Stimulated activated memory B cell treated with anti-CD40 and anti-IgM and Interleukin-4, amounts not matched to agents 10 μg/mL and 1 μg/mL and 100 μg/mL, for 72 hours (primary cell): ENCODE measurements at regions not wholly inside any gene's neighbourhood (a gene's known extent, or its start where the extent isn't known, plus 50 kb on each side); places are given as distances from the start of the nearest gene placed in this dataset.

ENCODE experiments used
- ATAC-seq: fragments of 150-1000 bp; cut with Tn5 transposase; 2 replicates; pipeline ENCODE4 v1.10.0; 2021
- H3K27ac Mint-ChIP-seq: one replicate; pipeline ENCODE4 v1.8.0; 2022; ENCODE audit warnings: mild to moderate bottlenecking, mixed read lengths
- H3K27me3 Mint-ChIP-seq: one replicate; pipeline ENCODE4 v1.8.0; 2022; ENCODE audit warnings: mixed read lengths
- H3K36me3 Mint-ChIP-seq: one replicate; pipeline ENCODE4 v1.8.0; 2022; ENCODE audit warnings: mixed read lengths
- H3K4me1 Mint-ChIP-seq: one replicate; pipeline ENCODE4 v1.8.0; 2022; ENCODE audit warnings: mixed read lengths
- H3K4me3 Mint-ChIP-seq: one replicate; pipeline ENCODE4 v1.8.0; 2022; ENCODE audit warnings: mild to moderate bottlenecking, moderate library complexity, mixed read lengths
- H3K9me3 Mint-ChIP-seq: one replicate; pipeline ENCODE4 v1.8.0; 2022; ENCODE audit warnings: mixed read lengths

DNA sequence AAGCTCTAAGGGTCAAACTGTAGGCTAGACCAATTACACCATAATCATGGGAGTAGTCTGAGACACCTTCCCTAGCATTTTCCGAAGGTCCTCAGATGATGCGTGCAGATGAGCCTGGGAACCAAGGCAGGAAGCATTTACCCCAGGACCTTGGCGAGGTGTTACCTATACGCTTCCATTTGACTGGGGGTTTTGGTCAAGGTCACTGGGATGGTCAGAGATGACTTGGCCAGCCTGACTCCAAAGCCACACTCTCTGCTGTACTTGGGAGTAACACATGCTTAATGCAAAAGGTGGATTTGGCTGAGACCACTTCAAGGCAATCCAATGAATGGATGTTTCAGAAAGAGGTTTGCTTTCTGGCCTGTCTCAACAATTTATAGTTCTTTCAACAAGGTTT lies 98.9 kb upstream of the IRS2 start:
- Mint-ChIP-seq H3K4me1 (no peaks in the 10 kb centered on the region), H3K4me3 (no peak overlapping the region), H3K9me3 (peaks cover 9% of the 10 kb centered on the region), H3K27ac (no peak overlapping the region), H3K36me3 (no peaks in the 10 kb centered on the region), H3K27me3 (no peaks in the 10 kb centered on the region)
- no peak for ATAC-seq

GRCh38 chr13:109884462-109884861 lies 98.1 kb upstream of the IRS2 start:
- Mint-ChIP-seq H3K36me3 (no peaks in the 10 kb centered on the region), H3K4me1 (no peaks in the 10 kb centered on the region), H3K9me3 (peaks cover 9% of the 10 kb centered on the region), H3K27ac (no peak overlapping the region), H3K4me3 (no peak overlapping the region), H3K27me3 (no peaks in the 10 kb centered on the region)
- no peak for ATAC-seq

- Mint-ChIP-seq H3K4me1 (no peaks in the 10 kb centered on the region), H3K27me3 (no peaks in the 10 kb centered on the region), H3K4me3 (no peak overlapping the region), H3K27ac (no peak overlapping the region), H3K36me3 (no peaks in the 10 kb centered on the region), H3K9me3 (peaks cover 6% of the 10 kb centered on the region)
- ATAC-seq = no peak
These were observed 97.1 kb upstream of the IRS2 start for GRCh38 chr13:109883181-109884180.

- no peaks in the 10 kb centered on the region for H3K36me3 Mint-ChIP-seq
- no peak overlapping the region for H3K27ac Mint-ChIP-seq
- H3K27me3 Mint-ChIP-seq = no peaks in the 10 kb centered on the region
- H3K4me3 Mint-ChIP-seq = no peak overlapping the region
- ATAC-seq = no peak
- no peaks in the 10 kb centered on the region for H3K4me1 Mint-ChIP-seq
- H3K9me3 Mint-ChIP-seq = no peaks in the 10 kb centered on the region
These were observed 95.7 kb upstream of the IRS2 start for GRCh38 chr13:109881961-109882558.

DNA sequence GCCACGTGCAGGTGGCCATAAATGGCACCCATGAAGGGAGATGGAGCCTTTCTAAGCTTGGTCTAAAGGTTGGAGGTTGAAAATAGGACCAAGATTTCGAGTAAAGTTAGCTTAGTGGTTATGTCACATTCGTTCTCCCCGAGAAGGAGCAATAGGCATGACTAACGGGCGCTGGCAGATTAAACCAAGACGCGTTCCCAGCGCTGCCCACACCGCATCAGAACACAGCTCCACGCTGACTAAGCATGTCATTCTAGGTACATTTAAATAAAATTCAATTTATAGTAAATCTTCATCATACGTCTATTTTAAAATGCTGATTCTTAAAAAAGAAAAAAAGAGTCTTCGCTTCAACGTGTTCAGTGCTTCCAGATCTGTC lies 95.0 kb upstream of the IRS2 start:
- Mint-ChIP-seq H3K9me3 (no peaks in the 10 kb centered on the region), H3K36me3 (no peaks in the 10 kb centered on the region), H3K4me3 (no peak overlapping the region), H3K4me1 (no peaks in the 10 kb centered on the region), H3K27ac (no peak overlapping the region), H3K27me3 (no peaks in the 10 kb centered on the region)
- ATAC-seq = no peak

GRCh38 chr13:109880371-109881346 lies 94.3 kb upstream of the IRS2 start:
- Mint-ChIP-seq H3K4me3 (no peak overlapping the region), H3K4me1 (no peaks in the 10 kb centered on the region), H3K36me3 (no peaks in the 10 kb centered on the region), H3K9me3 (no peaks in the 10 kb centered on the region), H3K27ac (no peak overlapping the region), H3K27me3 (no peaks in the 10 kb centered on the region)
- no peak for ATAC-seq

DNA sequence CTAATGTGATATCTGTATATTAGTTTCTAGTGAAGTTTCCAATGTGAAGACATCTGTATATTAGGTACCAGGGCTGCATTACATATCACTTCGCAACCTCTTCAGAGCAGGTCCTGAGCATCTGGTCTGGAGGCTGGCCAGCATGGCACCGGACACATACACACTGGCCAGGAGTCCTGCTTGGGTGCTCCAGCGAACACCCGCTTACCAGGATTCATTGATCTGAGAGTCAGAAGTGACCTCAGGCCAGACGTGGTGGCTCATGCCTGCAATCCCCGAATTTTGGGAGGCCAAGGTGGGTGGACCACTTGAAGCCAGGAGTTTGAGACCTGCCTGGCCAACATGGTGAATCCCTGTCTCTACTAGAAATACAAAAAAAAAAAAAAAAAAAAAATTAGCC lies 93.0 kb upstream of the IRS2 start:
- Mint-ChIP-seq H3K9me3 (peaks cover 2% of the 10 kb centered on the region), H3K27me3 (no peaks in the 10 kb centered on the region), H3K4me1 (no peaks in the 10 kb centered on the region), H3K36me3 (no peaks in the 10 kb centered on the region), H3K4me3 (no peak overlapping the region), H3K27ac (no peak overlapping the region)
- no peak for ATAC-seq

GRCh38 chr13:109877809-109878208 lies 91.4 kb upstream of the IRS2 start:
- peaks cover 2% of the 10 kb centered on the region for H3K9me3 Mint-ChIP-seq
- no peaks in the 10 kb centered on the region for H3K4me1 Mint-ChIP-seq
- ATAC-seq = no peak
- no peaks in the 10 kb centered on the region for H3K36me3 Mint-ChIP-seq
- no peaks in the 10 kb centered on the region for H3K27me3 Mint-ChIP-seq
- no peak overlapping the region for H3K27ac Mint-ChIP-seq
- H3K4me3 Mint-ChIP-seq = no peak overlapping the region

- Mint-ChIP-seq H3K4me3 (no peak overlapping the region), H3K36me3 (no peaks in the 10 kb centered on the region), H3K27me3 (no peaks in the 10 kb centered on the region), H3K4me1 (no peaks in the 10 kb centered on the region), H3K27ac (no peak overlapping the region), H3K9me3 (peaks cover 2% of the 10 kb centered on the region)
- peak; percentile 28 for ATAC-seq
These were observed 89.4 kb upstream of the IRS2 start for GRCh38 chr13:109875746-109876145.

- H3K4me3 Mint-ChIP-seq = no peak overlapping the region
- H3K27ac Mint-ChIP-seq = no peak overlapping the region
- H3K36me3 Mint-ChIP-seq = no peaks in the 10 kb centered on the region
These were observed 88.4 kb upstream of the IRS2 start for GRCh38 chr13:109874484-109875454.

DNA sequence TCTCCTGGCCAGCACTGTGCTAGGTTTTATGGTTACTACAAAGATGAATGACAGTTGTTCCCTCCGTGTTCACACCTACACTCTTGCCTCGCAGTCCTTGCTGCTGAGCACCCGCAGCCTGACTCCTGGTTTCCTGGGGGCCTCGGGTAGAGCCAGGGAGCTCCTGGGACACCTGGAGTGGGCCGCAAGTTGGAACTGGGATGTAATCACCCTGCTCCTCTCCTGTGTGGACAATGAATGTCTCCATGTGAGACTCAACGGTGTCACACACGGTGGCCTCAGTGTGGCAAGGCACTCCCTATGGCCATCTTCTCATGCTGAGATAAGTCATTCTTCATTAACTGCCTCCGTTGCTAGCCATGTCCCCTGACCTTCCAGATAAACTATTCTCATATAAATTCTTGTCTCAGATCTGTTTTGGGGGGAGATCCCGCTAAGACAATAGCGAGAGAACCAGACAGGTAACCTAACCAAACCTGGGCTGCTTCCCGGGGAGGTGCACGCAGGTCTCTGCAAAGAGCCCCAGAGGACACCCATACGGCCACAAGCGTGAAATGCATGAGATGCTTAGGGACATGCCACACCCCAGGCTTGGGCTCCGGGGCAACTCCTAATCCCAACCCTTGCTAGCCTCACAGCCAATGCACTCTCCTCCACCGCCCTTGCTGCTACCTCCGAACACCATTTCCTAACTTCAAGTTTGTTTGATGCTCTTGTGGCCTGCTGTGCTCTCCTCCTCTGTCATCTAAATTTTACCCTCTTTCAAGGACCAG lies 87.2 kb upstream of the IRS2 start:
- H3K36me3 Mint-ChIP-seq = no peaks in the 10 kb centered on the region
- no peak overlapping the region for H3K4me3 Mint-ChIP-seq

More at GRCh38 chr13:109874484-109875454, 88.4 kb upstream of the IRS2 start:
- Mint-ChIP-seq H3K4me1 (no peaks in the 10 kb centered on the region), H3K27me3 (no peaks in the 10 kb centered on the region), H3K9me3 (peaks cover 2% of the 10 kb centered on the region)
- ATAC-seq = no peak

GRCh38 chr13:109872864-109873263 lies 86.5 kb upstream of the IRS2 start:
- H3K4me3 Mint-ChIP-seq = no peak overlapping the region
- no peak for ATAC-seq
- H3K36me3 Mint-ChIP-seq = no peaks in the 10 kb centered on the region
- H3K27ac Mint-ChIP-seq = no peak overlapping the region
- H3K9me3 Mint-ChIP-seq = peaks cover 2% of the 10 kb centered on the region
- H3K27me3 Mint-ChIP-seq = no peaks in the 10 kb centered on the region
- H3K4me1 Mint-ChIP-seq = no peaks in the 10 kb centered on the region

More for the DNA sequence above, 87.2 kb upstream of the IRS2 start:
- no peaks in the 10 kb centered on the region for H3K4me1 Mint-ChIP-seq
- no peak overlapping the region for H3K27ac Mint-ChIP-seq
- no peaks in the 10 kb centered on the region for H3K27me3 Mint-ChIP-seq
- ATAC-seq = peak; percentile 21
- H3K9me3 Mint-ChIP-seq = peaks cover 2% of the 10 kb centered on the region

GRCh38 chr13:109870696-109871370 lies 84.5 kb upstream of the IRS2 start:
- no peaks in the 10 kb centered on the region for H3K4me1 Mint-ChIP-seq
- H3K27ac Mint-ChIP-seq = no peak overlapping the region
- H3K36me3 Mint-ChIP-seq = no peaks in the 10 kb centered on the region
- H3K27me3 Mint-ChIP-seq = peaks cover 11% of the 10 kb centered on the region
- H3K4me3 Mint-ChIP-seq = no peak overlapping the region
- peaks cover 5% of the 10 kb centered on the region for H3K9me3 Mint-ChIP-seq
- no peak for ATAC-seq
